ENCODE measurements at regions not wholly inside any gene's neighbourhood (a gene's known extent, or its start where the extent isn't known, plus 50 kb on each side); places are given as distances from the start of the nearest gene placed in this dataset.
A peak's percentile ranks its signal among the peaks of the same experiment; 100 is the strongest.

DNA sequence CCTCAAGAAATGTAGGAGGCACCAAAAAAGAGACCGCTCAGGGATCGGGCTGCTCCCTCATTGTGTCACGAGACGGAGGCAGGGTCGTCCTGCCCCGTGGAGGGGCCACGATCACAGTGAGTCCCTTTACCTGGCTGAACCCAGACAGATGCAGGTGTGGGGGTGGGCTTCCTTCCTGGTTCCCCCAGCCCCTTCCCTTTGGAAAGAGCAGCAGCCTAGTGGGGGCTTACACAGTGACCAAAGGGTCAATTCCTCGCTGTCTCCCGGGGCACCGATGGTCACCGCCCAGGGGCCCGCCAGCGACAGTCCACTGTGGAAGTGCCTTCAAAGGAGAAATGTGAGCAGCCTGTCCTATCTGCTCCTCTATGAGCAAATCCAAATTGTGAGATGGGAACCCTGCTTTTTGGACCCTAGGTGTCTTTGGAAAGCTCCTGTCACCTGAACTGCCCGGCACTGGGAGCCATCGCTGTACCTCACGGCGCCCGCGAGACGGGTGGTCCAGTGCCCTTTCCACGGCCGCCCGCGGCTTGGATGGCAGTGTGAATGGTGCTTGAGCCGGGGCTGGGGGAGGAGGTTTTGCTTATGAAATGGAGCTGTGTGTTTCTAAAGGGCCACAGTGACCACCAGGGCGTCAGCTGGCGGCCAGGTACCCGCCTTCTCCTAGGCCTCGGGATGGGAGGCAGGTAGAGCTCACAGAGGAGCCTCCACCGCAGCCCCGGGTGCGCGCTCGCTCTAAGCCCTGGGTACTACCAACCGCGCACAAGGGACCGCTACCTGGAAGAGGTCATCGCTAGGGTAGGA is 155.7 kb downstream of the KLF13 start:
- H3K27me3 ChIP-seq (ENCODE audit: control insufficient read depth in 3 of 3, insufficient read depth in 3 of 3, low read depth in 1 of 3, low read length in 3 of 3): peaks cover 4 to 45% (median 22%) of the 10 kb centered on the region in 3 experiments
- H3K9me3 ChIP-seq (replicated peaks in 1 of 2; ENCODE audit: control insufficient read depth in 2 of 2, insufficient read depth in 1 of 2, low read depth in 1 of 2, low read length in 2 of 2): peaks cover 0 to 14% of the 10 kb centered on the region in 2 donors
- no peak overlapping the region for H2BK12ac ChIP-seq (ENCODE audit: low read length)
- no peak overlapping the region for H4K8ac ChIP-seq (ENCODE audit: low read depth, low read length)
- no peak overlapping the region for H3K4ac ChIP-seq (ENCODE audit: low read length)
- H3K14ac ChIP-seq (ENCODE audit: low read length): no peak overlapping the region
- no peak overlapping the region for H3K9ac ChIP-seq (ENCODE audit: low read depth, low read length, poor library complexity)
- no peak overlapping the region for H3K23ac ChIP-seq (ENCODE audit: low read depth, low read length, poor library complexity)
- H3K27ac ChIP-seq (replicated peaks; ENCODE audit: low read length): no peak overlapping the region
- no peak overlapping the region for H2BK5ac ChIP-seq (ENCODE audit: low read length)
- H3K36me3 ChIP-seq (replicated peaks in 1 of 2; ENCODE audit: control insufficient read depth in 2 of 2, insufficient read depth in 2 of 2, low read length in 2 of 2): no peaks in the 10 kb centered on the region
- no peak overlapping the region for H2BK120ac ChIP-seq (ENCODE audit: low read depth, low read length)
- no peak for DNase-seq (ENCODE audit: low spot score)
- WGBS, 2 donors (ENCODE audit: extremely low coverage in 2 of 2, insufficient read length in 2 of 2, insufficient replicate concordance in 1 of 2): no CpG with 5 or more reads among the region's 38 CpGs
- H3K4me3 ChIP-seq (ENCODE audit: low read length in 2 of 2): no peak overlapping the region
- H3K18ac ChIP-seq (ENCODE audit: low read length): peak overlapping the region; percentile 24
- H2BK15ac ChIP-seq (ENCODE audit: low read length): no peak overlapping the region
- peaks cover 0 to 4% of the 10 kb centered on the region in 2 donors for H3K4me1 ChIP-seq (ENCODE audit: control insufficient read depth in 2 of 2, insufficient read depth in 1 of 2, low read depth in 1 of 2, low read length in 2 of 2)
- H3K4me2 ChIP-seq (ENCODE audit: insufficient read depth, low read length, poor library complexity, severe bottlenecking): no peak overlapping the region
- H2AK5ac ChIP-seq (ENCODE audit: low read depth, low read length): no peak overlapping the region
- no peak overlapping the region for H4K91ac ChIP-seq (ENCODE audit: low read depth, low read length, poor library complexity)
- H3K79me1 ChIP-seq (ENCODE audit: low read depth, low read length): peaks cover 3% of the 10 kb centered on the region
- no peak overlapping the region for H2AFZ ChIP-seq (ENCODE audit: low read length)

- no peak for DNase-seq (ENCODE audit: low spot score)
Measured at GRCh38 chr15:31483053-31483985, 156.7 kb downstream of the KLF13 start.

GRCh38 chr15:31483986-31484951 is 157.6 kb downstream of the KLF13 start:
- peaks cover 0 to 14% of the 10 kb centered on the region in 2 donors for H3K9me3 ChIP-seq (replicated peaks in 1 of 2; ENCODE audit: control insufficient read depth in 2 of 2, insufficient read depth in 1 of 2, low read depth in 1 of 2, low read length in 2 of 2)
- peak overlapping the region; percentile 67 for H3K9ac ChIP-seq (ENCODE audit: low read depth, low read length, poor library complexity)
- no peak overlapping the region for H2AFZ ChIP-seq (ENCODE audit: low read length)
- peaks cover 4 to 45% (median 22%) of the 10 kb centered on the region in 3 experiments for H3K27me3 ChIP-seq (ENCODE audit: control insufficient read depth in 3 of 3, insufficient read depth in 3 of 3, low read depth in 1 of 3, low read length in 3 of 3)
- peak overlapping the region; percentile 91 for H3K14ac ChIP-seq (ENCODE audit: low read length)
- H3K79me1 ChIP-seq (ENCODE audit: low read depth, low read length): peaks cover 3% of the 10 kb centered on the region
- DNase-seq (ENCODE audit: low spot score): no peak
- no peak overlapping the region for H4K8ac ChIP-seq (ENCODE audit: low read depth, low read length)
- H2BK5ac ChIP-seq (ENCODE audit: low read length): peak overlapping the region; percentile 20
- no peak overlapping the region for H3K27ac ChIP-seq (replicated peaks; ENCODE audit: low read length)
- H4K91ac ChIP-seq (ENCODE audit: low read depth, low read length, poor library complexity): peak overlapping the region; percentile 2
- H3K4me3 ChIP-seq (ENCODE audit: low read length in 2 of 2): no peak overlapping the region
- H3K18ac ChIP-seq (ENCODE audit: low read length): peak overlapping the region; percentile 86
- no peaks in the 10 kb centered on the region for H3K36me3 ChIP-seq (replicated peaks in 1 of 2; ENCODE audit: control insufficient read depth in 2 of 2, insufficient read depth in 2 of 2, low read length in 2 of 2)
- no peak overlapping the region for H3K4ac ChIP-seq (ENCODE audit: low read length)
- peak overlapping the region; percentile 32 for H2BK12ac ChIP-seq (ENCODE audit: low read length)
- no peak overlapping the region for H2BK15ac ChIP-seq (ENCODE audit: low read length)
- H3K4me1 ChIP-seq (ENCODE audit: control insufficient read depth in 2 of 2, insufficient read depth in 1 of 2, low read depth in 1 of 2, low read length in 2 of 2): peaks cover 0 to 5% of the 10 kb centered on the region in 2 donors
- WGBS, 2 donors (ENCODE audit: extremely low coverage in 2 of 2, insufficient read length in 2 of 2, insufficient replicate concordance in 1 of 2): no CpG with 5 or more reads among the region's 100 CpGs
- H2BK120ac ChIP-seq (ENCODE audit: low read depth, low read length): no peak overlapping the region
- peak overlapping the region; percentile 66 for H3K4me2 ChIP-seq (ENCODE audit: insufficient read depth, low read length, poor library complexity, severe bottlenecking)
- H3K23ac ChIP-seq (ENCODE audit: low read depth, low read length, poor library complexity): peak overlapping the region; percentile 89
- peak overlapping the region; percentile 70 for H2AK5ac ChIP-seq (ENCODE audit: low read depth, low read length)

More at GRCh38 chr15:31483053-31483985, 156.7 kb downstream of the KLF13 start:
- H3K23ac ChIP-seq (ENCODE audit: low read depth, low read length, poor library complexity): no peak overlapping the region
- no peak overlapping the region for H3K4ac ChIP-seq (ENCODE audit: low read length)
- no peak overlapping the region for H3K9ac ChIP-seq (ENCODE audit: low read depth, low read length, poor library complexity)
- H4K91ac ChIP-seq (ENCODE audit: low read depth, low read length, poor library complexity): no peak overlapping the region
- no peak overlapping the region for H3K27ac ChIP-seq (replicated peaks; ENCODE audit: low read length)
- H3K36me3 ChIP-seq (replicated peaks in 1 of 2; ENCODE audit: control insufficient read depth in 2 of 2, insufficient read depth in 2 of 2, low read length in 2 of 2): no peaks in the 10 kb centered on the region
- peak overlapping the region; percentile 33 for H3K14ac ChIP-seq (ENCODE audit: low read length)
- H3K18ac ChIP-seq (ENCODE audit: low read length): peak overlapping the region; percentile 70
- H4K8ac ChIP-seq (ENCODE audit: low read depth, low read length): peak overlapping the region; percentile 17
- peaks cover 0 to 4% of the 10 kb centered on the region in 2 donors for H3K4me1 ChIP-seq (ENCODE audit: control insufficient read depth in 2 of 2, insufficient read depth in 1 of 2, low read depth in 1 of 2, low read length in 2 of 2)
- no peak overlapping the region for H2AK5ac ChIP-seq (ENCODE audit: low read depth, low read length)
- H3K4me3 ChIP-seq (ENCODE audit: low read length in 2 of 2): peak overlapping the region in 1 of 2 donors; percentile 76
- H3K27me3 ChIP-seq (ENCODE audit: control insufficient read depth in 3 of 3, insufficient read depth in 3 of 3, low read depth in 1 of 3, low read length in 3 of 3): peaks cover 4 to 45% (median 22%) of the 10 kb centered on the region in 3 experiments
- H2BK5ac ChIP-seq (ENCODE audit: low read length): no peak overlapping the region
- H2AFZ ChIP-seq (ENCODE audit: low read length): no peak overlapping the region
- no CpG with 5 or more reads among the region's 147 CpGs for WGBS, 2 donors (ENCODE audit: extremely low coverage in 2 of 2, insufficient read length in 2 of 2, insufficient replicate concordance in 1 of 2)
- no peak overlapping the region for H2BK12ac ChIP-seq (ENCODE audit: low read length)
- H3K9me3 ChIP-seq (replicated peaks in 1 of 2; ENCODE audit: control insufficient read depth in 2 of 2, insufficient read depth in 1 of 2, low read depth in 1 of 2, low read length in 2 of 2): peaks cover 0 to 14% of the 10 kb centered on the region in 2 donors
- no peak overlapping the region for H2BK120ac ChIP-seq (ENCODE audit: low read depth, low read length)
- peak overlapping the region; percentile 66 for H3K4me2 ChIP-seq (ENCODE audit: insufficient read depth, low read length, poor library complexity, severe bottlenecking)
- H2BK15ac ChIP-seq (ENCODE audit: low read length): no peak overlapping the region
- H3K79me1 ChIP-seq (ENCODE audit: low read depth, low read length): peaks cover 3% of the 10 kb centered on the region
